GM23338 (cell line): ENCODE measurements at regions not wholly inside any gene's neighbourhood (a gene's known extent, or its start where the extent isn't known, plus 50 kb on each side); places are given as distances from the start of the nearest gene placed in this dataset.

Source experiments
- ATAC-seq: fragments of 200-7000 bp; cut with Tn5 transposase; 3 replicates; pipeline ENCODE4 v1.9.1; 2020
- DNase-seq: peaks from one replicate; pipeline ENCODE4 v3.0.0-alpha.2; 2015; ENCODE audit warnings: low spot score
- H2AFZ ChIP-seq: fragments of 200-600 bp; sonication (generic); 2 replicates; pipeline ENCODE4 v1.8.0; 2016; ENCODE audit warnings: antibody characterized with exemption, mild to moderate bottlenecking, moderate library complexity
- H3F3A ChIP-seq: fragments of 200-600 bp; sonication (generic); replicated peaks from 2 replicates; pipeline ENCODE4 v1.8.0; 2017; ENCODE audit warnings: antibody characterized with exemption, mixed run types, low read depth
- H3K27ac ChIP-seq: fragments of 200-600 bp; sonication (generic); 2 replicates; pipeline ENCODE4 v1.6.1; 2016; ENCODE audit warnings: low read depth
- H3K27me3 ChIP-seq: fragments of 200-600 bp; sonication (generic); 2 replicates; pipeline ENCODE4 v1.8.0; 2016; ENCODE audit warnings: mild to moderate bottlenecking, mixed run types, moderate library complexity; ENCODE audit not compliant: insufficient read depth
- H3K36me3 ChIP-seq: fragments of 200-600 bp; sonication (generic); 2 replicates; pipeline ENCODE4 v1.8.0; 2016; ENCODE audit warnings: mild to moderate bottlenecking; ENCODE audit not compliant: insufficient read depth
- H3K4me1 ChIP-seq: fragments of 200-600 bp; sonication (generic); 2 replicates; pipeline ENCODE4 v1.8.0; 2016; ENCODE audit warnings: mild to moderate bottlenecking, moderate library complexity; ENCODE audit not compliant: insufficient read depth
- H3K4me2 ChIP-seq: fragments of 200-600 bp; sonication (generic); 2 replicates; pipeline ENCODE4 v1.7.1; 2017; ENCODE audit warnings: mixed run types
- H3K4me3 ChIP-seq: fragments of 200-600 bp; sonication (generic); 2 replicates; pipeline ENCODE4 v1.6.1; 2016; ENCODE audit warnings: mixed run types
- H3K79me2 ChIP-seq: fragments of 200-600 bp; sonication (generic); replicated peaks from 2 replicates; pipeline ENCODE4 v1.8.0; 2017; ENCODE audit warnings: mild to moderate bottlenecking; ENCODE audit not compliant: insufficient read depth
- H3K9me2 ChIP-seq: fragments of 200-600 bp; sonication (generic); 2 replicates; pipeline ENCODE4 v1.8.0; 2017; ENCODE audit not compliant: insufficient read depth
- H4K20me1 ChIP-seq: fragments of 200-600 bp; sonication (generic); replicated peaks from 2 replicates; pipeline ENCODE4 v1.8.0; 2017; ENCODE audit warnings: mild to moderate bottlenecking; ENCODE audit not compliant: insufficient read depth
- H3K27ac Mint-ChIP-seq: 2 replicates; pipeline ENCODE4 v1.8.0; 2020; ENCODE audit warnings: inconsistent platforms, mild to moderate bottlenecking, moderate library complexity, mixed read lengths
- H3K27me3 Mint-ChIP-seq: 3 replicates; pipeline ENCODE4 v1.8.0; 2022; ENCODE audit warnings: low read depth, mild to moderate bottlenecking, moderate library complexity, mixed read lengths, inconsistent platforms; ENCODE audit not compliant: insufficient read depth, poor library complexity
- H3K36me3 Mint-ChIP-seq: 3 replicates; pipeline ENCODE4 v1.8.0; 2021; ENCODE audit warnings: low read depth, mild to moderate bottlenecking, inconsistent platforms, moderate library complexity, mixed read lengths
- H3K4me1 Mint-ChIP-seq: 3 replicates; pipeline ENCODE4 v1.8.0; 2020; ENCODE audit warnings: mild to moderate bottlenecking, inconsistent platforms, mixed read lengths
- H3K4me3 Mint-ChIP-seq: 3 replicates; pipeline ENCODE4 v1.8.0; 2021; ENCODE audit warnings: moderate library complexity, mild to moderate bottlenecking, inconsistent platforms, mixed read lengths
- H3K9me3 Mint-ChIP-seq: 3 replicates; pipeline ENCODE4 v1.8.0; 2020; ENCODE audit warnings: moderate library complexity, mild to moderate bottlenecking, inconsistent platforms, mixed read lengths
- CREB1 ChIP-seq: fragments of 250-450 bp; sonication (Bioruptor Pico); IDR thresholded peaks from 2 replicates; pipeline ENCODE4 v1.5.0; 2020; ENCODE audit warnings: low read depth, mild to moderate bottlenecking, moderate library complexity
- ETS1 ChIP-seq: IDR thresholded peaks from 2 replicates; pipeline ENCODE4 v1.6.1; 2016; ENCODE audit warnings: antibody characterized with exemption
- EZH2 ChIP-seq: fragments of 200-600 bp; sonication (generic); IDR thresholded peaks from one replicate; pipeline ENCODE4 v1.8.0; 2017; ENCODE audit warnings: antibody characterized with exemption, mild to moderate bottlenecking, low read depth; ENCODE audit not compliant: unreplicated experiment
- EZH2phosphoT487 ChIP-seq: fragments of 200-600 bp; sonication (generic); IDR thresholded peaks from one replicate; pipeline ENCODE4 v1.8.1; 2018; ENCODE audit warnings: antibody characterized with exemption; ENCODE audit not compliant: unreplicated experiment
- JUNB ChIP-seq: IDR thresholded peaks from one replicate; pipeline ENCODE4 v1.6.1; 2016; ENCODE audit warnings: antibody characterized with exemption; ENCODE audit not compliant: unreplicated experiment
- NANOG ChIP-seq: IDR thresholded peaks from 2 replicates; pipeline ENCODE4 v1.6.1; 2016; ENCODE audit warnings: antibody characterized with exemption, borderline replicate concordance
- POLR2AphosphoS5 ChIP-seq: IDR thresholded peaks from 2 replicates; pipeline ENCODE4 v1.6.1; 2016; ENCODE audit warnings: antibody characterized with exemption, low read depth
- STAT1 ChIP-seq: IDR thresholded peaks from one replicate; pipeline ENCODE4 v1.6.1; 2016; ENCODE audit warnings: antibody characterized with exemption; ENCODE audit not compliant: unreplicated experiment
- ZNF114 ChIP-seq: fragments of 250-450 bp; sonication (Bioruptor Pico); IDR thresholded peaks from 2 replicates; pipeline ENCODE4 v1.5.0; 2020; ENCODE audit warnings: mild to moderate bottlenecking, moderate library complexity
- ZNF331 ChIP-seq: fragments of 250-450 bp; sonication (Bioruptor Pico); IDR thresholded peaks from 2 replicates; pipeline ENCODE4 v1.5.0; 2020; ENCODE audit warnings: low read depth, mild to moderate bottlenecking, moderate library complexity
- TF ChIP-seq, protein P1 (sequence below): fragments of 250-450 bp; sonication (Bioruptor Pico); IDR thresholded peaks from 2 replicates; pipeline ENCODE4 v1.5.0; 2020; ENCODE audit warnings: mild to moderate bottlenecking, moderate library complexity
- TF ChIP-seq, protein P2 (sequence below): IDR thresholded peaks from one replicate; pipeline ENCODE4 v1.6.1; 2018; ENCODE audit warnings: antibody characterized with exemption; ENCODE audit not compliant: unreplicated experiment
- TF ChIP-seq, protein P3 (sequence below), 2 experiments: fragments of 200-600 bp in 1 of 2; sonication (generic) in 1 of 2; conservative IDR thresholded peaks; 2 replicates each; pipeline versions ENCODE4 v1.5.1 to v1.6.1; 2016 to 2017; ENCODE audit warnings: antibody characterized with exemption in 2 of 2, low read depth in 2 of 2, mild to moderate bottlenecking in 2 of 2, moderate library complexity in 1 of 2

DNA sequence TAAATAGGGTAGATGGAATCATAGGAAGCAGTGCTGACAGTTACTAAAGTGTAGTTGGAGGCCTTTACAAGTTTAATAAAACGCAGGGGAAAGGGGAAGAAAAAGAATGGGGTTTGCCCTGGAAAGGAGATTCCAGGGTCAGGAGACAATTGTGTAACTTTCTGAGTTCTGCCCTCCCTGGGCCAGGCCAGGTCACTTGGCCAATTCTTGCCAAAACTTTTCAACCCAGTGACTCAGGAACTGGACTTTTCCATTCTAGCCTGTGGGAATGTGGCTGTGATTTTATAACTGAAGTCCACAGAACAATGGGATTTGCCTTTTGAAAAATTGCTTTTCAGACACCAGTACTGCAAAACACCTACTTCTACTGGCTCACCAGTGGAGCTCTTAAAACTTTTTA is 289.8 kb upstream of the ANKRD55 start:
- H4K20me1 ChIP-seq, result no peaks in the 10 kb centered on the region
- no peak overlapping the region for H2AFZ ChIP-seq
- H3K4me1 Mint-ChIP-seq, result peaks cover 5% of the 10 kb centered on the region; the same call in 2 of the 3 replicates
- no peak overlapping the region for H3K4me3 Mint-ChIP-seq
- H3K9me2 ChIP-seq, result no peaks in the 10 kb centered on the region
- ATAC-seq (no peak), DNase-seq (no peak)
- no peak overlapping the region for H3K27ac ChIP-seq
- no peak overlapping the region for H3K4me3 ChIP-seq
- no peak overlapping the region for H3K4me2 ChIP-seq
- H3K27ac Mint-ChIP-seq, result no peak overlapping the region
- no peaks in the 10 kb centered on the region for H3K9me3 Mint-ChIP-seq
- H3K27me3 ChIP-seq, result no peaks in the 10 kb centered on the region
- H3K36me3 ChIP-seq, result no peaks in the 10 kb centered on the region
- H3K4me1 ChIP-seq, result no peaks in the 10 kb centered on the region
- H3F3A ChIP-seq, result no peaks in the 10 kb centered on the region
- no peaks in the 10 kb centered on the region for H3K36me3 Mint-ChIP-seq
- H3K79me2 ChIP-seq, result no peaks in the 10 kb centered on the region
- no peak for TF ChIP-seq JUNB
- no peak for TF ChIP-seq NANOG
- TF ChIP-seq, protein P1, sequence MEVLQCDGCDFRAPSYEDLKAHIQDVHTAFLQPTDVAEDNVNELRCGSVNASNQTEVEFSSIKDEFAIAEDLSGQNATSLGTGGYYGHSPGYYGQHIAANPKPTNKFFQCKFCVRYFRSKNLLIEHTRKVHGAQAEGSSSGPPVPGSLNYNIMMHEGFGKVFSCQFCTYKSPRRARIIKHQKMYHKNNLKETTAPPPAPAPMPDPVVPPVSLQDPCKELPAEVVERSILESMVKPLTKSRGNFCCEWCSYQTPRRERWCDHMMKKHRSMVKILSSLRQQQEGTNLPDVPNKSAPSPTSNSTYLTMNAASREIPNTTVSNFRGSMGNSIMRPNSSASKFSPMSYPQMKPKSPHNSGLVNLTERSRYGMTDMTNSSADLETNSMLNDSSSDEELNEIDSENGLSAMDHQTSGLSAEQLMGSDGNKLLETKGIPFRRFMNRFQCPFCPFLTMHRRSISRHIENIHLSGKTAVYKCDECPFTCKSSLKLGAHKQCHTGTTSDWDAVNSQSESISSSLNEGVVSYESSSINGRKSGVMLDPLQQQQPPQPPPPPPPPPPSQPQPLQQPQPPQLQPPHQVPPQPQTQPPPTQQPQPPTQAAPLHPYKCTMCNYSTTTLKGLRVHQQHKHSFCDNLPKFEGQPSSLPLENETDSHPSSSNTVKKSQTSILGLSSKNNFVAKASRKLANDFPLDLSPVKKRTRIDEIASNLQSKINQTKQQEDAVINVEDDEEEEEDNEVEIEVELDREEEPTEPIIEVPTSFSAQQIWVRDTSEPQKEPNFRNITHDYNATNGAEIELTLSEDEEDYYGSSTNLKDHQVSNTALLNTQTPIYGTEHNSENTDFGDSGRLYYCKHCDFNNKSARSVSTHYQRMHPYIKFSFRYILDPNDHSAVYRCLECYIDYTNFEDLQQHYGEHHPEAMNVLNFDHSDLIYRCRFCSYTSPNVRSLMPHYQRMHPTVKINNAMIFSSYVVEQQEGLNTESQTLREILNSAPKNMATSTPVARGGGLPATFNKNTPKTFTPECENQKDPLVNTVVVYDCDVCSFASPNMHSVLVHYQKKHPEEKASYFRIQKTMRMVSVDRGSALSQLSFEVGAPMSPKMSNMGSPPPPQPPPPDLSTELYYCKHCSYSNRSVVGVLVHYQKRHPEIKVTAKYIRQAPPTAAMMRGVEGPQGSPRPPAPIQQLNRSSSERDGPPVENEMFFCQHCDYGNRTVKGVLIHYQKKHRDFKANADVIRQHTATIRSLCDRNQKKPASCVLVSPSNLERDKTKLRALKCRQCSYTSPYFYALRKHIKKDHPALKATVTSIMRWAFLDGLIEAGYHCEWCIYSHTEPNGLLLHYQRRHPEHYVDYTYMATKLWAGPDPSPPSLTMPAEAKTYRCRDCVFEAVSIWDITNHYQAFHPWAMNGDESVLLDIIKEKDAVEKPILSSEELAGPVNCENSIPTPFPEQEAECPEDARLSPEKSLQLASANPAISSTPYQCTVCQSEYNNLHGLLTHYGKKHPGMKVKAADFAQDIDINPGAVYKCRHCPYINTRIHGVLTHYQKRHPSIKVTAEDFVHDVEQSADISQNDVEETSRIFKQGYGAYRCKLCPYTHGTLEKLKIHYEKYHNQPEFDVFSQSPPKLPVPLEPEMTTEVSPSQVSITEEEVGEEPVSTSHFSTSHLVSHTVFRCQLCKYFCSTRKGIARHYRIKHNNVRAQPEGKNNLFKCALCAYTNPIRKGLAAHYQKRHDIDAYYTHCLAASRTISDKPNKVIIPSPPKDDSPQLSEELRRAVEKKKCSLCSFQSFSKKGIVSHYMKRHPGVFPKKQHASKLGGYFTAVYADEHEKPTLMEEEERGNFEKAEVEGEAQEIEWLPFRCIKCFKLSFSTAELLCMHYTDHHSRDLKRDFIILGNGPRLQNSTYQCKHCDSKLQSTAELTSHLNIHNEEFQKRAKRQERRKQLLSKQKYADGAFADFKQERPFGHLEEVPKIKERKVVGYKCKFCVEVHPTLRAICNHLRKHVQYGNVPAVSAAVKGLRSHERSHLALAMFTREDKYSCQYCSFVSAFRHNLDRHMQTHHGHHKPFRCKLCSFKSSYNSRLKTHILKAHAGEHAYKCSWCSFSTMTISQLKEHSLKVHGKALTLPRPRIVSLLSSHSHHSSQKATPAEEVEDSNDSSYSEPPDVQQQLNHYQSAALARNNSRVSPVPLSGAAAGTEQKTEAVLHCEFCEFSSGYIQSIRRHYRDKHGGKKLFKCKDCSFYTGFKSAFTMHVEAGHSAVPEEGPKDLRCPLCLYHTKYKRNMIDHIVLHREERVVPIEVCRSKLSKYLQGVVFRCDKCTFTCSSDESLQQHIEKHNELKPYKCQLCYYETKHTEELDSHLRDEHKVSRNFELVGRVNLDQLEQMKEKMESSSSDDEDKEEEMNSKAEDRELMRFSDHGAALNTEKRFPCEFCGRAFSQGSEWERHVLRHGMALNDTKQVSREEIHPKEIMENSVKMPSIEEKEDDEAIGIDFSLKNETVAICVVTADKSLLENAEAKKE (CRISPR knock-in tag), result no peak
- TF ChIP-seq EZH2phosphoT487, result no peak
- TF ChIP-seq, protein P2, sequence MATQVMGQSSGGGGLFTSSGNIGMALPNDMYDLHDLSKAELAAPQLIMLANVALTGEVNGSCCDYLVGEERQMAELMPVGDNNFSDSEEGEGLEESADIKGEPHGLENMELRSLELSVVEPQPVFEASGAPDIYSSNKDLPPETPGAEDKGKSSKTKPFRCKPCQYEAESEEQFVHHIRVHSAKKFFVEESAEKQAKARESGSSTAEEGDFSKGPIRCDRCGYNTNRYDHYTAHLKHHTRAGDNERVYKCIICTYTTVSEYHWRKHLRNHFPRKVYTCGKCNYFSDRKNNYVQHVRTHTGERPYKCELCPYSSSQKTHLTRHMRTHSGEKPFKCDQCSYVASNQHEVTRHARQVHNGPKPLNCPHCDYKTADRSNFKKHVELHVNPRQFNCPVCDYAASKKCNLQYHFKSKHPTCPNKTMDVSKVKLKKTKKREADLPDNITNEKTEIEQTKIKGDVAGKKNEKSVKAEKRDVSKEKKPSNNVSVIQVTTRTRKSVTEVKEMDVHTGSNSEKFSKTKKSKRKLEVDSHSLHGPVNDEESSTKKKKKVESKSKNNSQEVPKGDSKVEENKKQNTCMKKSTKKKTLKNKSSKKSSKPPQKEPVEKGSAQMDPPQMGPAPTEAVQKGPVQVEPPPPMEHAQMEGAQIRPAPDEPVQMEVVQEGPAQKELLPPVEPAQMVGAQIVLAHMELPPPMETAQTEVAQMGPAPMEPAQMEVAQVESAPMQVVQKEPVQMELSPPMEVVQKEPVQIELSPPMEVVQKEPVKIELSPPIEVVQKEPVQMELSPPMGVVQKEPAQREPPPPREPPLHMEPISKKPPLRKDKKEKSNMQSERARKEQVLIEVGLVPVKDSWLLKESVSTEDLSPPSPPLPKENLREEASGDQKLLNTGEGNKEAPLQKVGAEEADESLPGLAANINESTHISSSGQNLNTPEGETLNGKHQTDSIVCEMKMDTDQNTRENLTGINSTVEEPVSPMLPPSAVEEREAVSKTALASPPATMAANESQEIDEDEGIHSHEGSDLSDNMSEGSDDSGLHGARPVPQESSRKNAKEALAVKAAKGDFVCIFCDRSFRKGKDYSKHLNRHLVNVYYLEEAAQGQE, result no peak
- no peak for TF ChIP-seq POLR2AphosphoS5
- TF ChIP-seq ZNF331 (CRISPR knock-in tag), result no peak
- TF ChIP-seq, protein P3, sequence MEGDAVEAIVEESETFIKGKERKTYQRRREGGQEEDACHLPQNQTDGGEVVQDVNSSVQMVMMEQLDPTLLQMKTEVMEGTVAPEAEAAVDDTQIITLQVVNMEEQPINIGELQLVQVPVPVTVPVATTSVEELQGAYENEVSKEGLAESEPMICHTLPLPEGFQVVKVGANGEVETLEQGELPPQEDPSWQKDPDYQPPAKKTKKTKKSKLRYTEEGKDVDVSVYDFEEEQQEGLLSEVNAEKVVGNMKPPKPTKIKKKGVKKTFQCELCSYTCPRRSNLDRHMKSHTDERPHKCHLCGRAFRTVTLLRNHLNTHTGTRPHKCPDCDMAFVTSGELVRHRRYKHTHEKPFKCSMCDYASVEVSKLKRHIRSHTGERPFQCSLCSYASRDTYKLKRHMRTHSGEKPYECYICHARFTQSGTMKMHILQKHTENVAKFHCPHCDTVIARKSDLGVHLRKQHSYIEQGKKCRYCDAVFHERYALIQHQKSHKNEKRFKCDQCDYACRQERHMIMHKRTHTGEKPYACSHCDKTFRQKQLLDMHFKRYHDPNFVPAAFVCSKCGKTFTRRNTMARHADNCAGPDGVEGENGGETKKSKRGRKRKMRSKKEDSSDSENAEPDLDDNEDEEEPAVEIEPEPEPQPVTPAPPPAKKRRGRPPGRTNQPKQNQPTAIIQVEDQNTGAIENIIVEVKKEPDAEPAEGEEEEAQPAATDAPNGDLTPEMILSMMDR (conservative IDR thresholded peaks at IDR 0.05; ENCODE audit: low read depth in 2 of 2), result no peak
- TF ChIP-seq EZH2, result no peak
- TF ChIP-seq ZNF114, result no peak
- TF ChIP-seq CREB1, result no peak
- no peak for TF ChIP-seq ETS1
- no peak for TF ChIP-seq STAT1
- peaks cover 4% of the 10 kb centered on the region for H3K27me3 Mint-ChIP-seq
